T-cell (primary cell): ENCODE measurements at regions not wholly inside any gene's neighbourhood (a gene's known extent, or its start where the extent isn't known, plus 50 kb on each side); places are given as distances from the start of the nearest gene placed in this dataset.

Source experiments
- ATAC-seq, 4 experiments: fragments of 200-7000 bp in 3 of 4; fragments of 150-1000 bp in 1 of 4; cut with Tn5 transposase; replicated peaks in 1 of 4; 1 replicate in 3 of 4; 2 replicates in 1 of 4; pipeline ENCODE4 v1.10.0; 2021; ENCODE audit warnings: moderate library complexity in 3 of 4, mild to moderate bottlenecking in 2 of 4, moderate number of reproducible peaks in 1 of 4
- CTCF ChIA-PET, 2 donors: fragments of 300-600 bp; sonication (Branson Sonifier 250); formaldehyde crosslinking; loops; one replicate each; lab custom pipeline; 2022; ENCODE audit warnings: antibody characterized with exemption in 2 of 2; lab: Charles Lee
- POLR2A ChIA-PET, 2 donors: fragments of 300-600 bp; sonication (Branson Sonifier 250); formaldehyde crosslinking; loops; one replicate each; lab custom pipeline; 2022; ENCODE audit warnings: antibody characterized with exemption in 2 of 2; lab: Charles Lee
- DNase-seq, 35 experiments: peaks; one replicate each; pipeline versions ENCODE4 v3.0.0 to v3.0.0-alpha.2; 2013 to 2023
- H3K27ac ChIP-seq: one replicate; pipeline ENCODE4 v1.5.1; 2013; ENCODE audit warnings: low read length
- H3K27me3 ChIP-seq, 2 experiments: replicated peaks in 1 of 2; 1 replicate in 1 of 2; 2 replicates in 1 of 2; pipeline versions ENCODE4 v1.6.1 to v1.7.0; 2013; ENCODE audit warnings: low read length in 1 of 2, mixed read lengths in 1 of 2; ENCODE audit not compliant: control insufficient read depth in 2 of 2, insufficient read depth in 2 of 2; ENCODE audit errors: extremely low read depth in 1 of 2
- H3K36me3 ChIP-seq, 2 donors: 1 replicate in 1 of 2; 2 replicates in 1 of 2; pipeline versions ENCODE4 v1.6.1 to v1.7.0; 2013; ENCODE audit warnings: low read length in 1 of 2; ENCODE audit not compliant: control insufficient read depth in 2 of 2, insufficient read depth in 1 of 2; ENCODE audit errors: extremely low read depth in 1 of 2
- H3K4me1 ChIP-seq, 2 experiments: 1 replicate in 1 of 2; 2 replicates in 1 of 2; pipeline versions ENCODE4 v1.6.1 to v1.7.0; 2013; ENCODE audit warnings: low read length in 2 of 2, mixed read lengths in 1 of 2; ENCODE audit not compliant: insufficient read depth in 2 of 2, control insufficient read depth in 1 of 2; ENCODE audit errors: extremely low read depth in 1 of 2
- H3K4me3 ChIP-seq, 2 donors: 1 replicate in 1 of 2; 2 replicates in 1 of 2; pipeline versions ENCODE4 v1.5.1 to v1.7.0; 2013; ENCODE audit warnings: mild to moderate bottlenecking in 2 of 2, low read length in 1 of 2, moderate library complexity in 1 of 2; ENCODE audit not compliant: control insufficient read depth in 1 of 2; ENCODE audit errors: extremely low read depth in 1 of 2
- H3K9me3 ChIP-seq: 2 replicates; pipeline ENCODE4 v1.7.0; 2013
- H3K27ac Mint-ChIP-seq, 2 donors: one replicate each; pipeline ENCODE4 v1.8.0; 2020 to 2021; ENCODE audit warnings: mild to moderate bottlenecking in 2 of 2, mixed read lengths in 2 of 2
- H3K27me3 Mint-ChIP-seq, 2 donors: one replicate each; pipeline ENCODE4 v1.8.0; 2021 to 2022; ENCODE audit warnings: mixed read lengths in 2 of 2
- H3K36me3 Mint-ChIP-seq: one replicate; pipeline ENCODE4 v1.8.0; 2021; ENCODE audit warnings: mixed read lengths
- H3K4me1 Mint-ChIP-seq, 3 donors: one replicate each; pipeline ENCODE4 v1.8.0; 2020 to 2022; ENCODE audit warnings: mixed read lengths in 3 of 3, mild to moderate bottlenecking in 1 of 3
- H3K4me3 Mint-ChIP-seq, 3 donors: one replicate each; pipeline ENCODE4 v1.8.0; 2020 to 2022; ENCODE audit warnings: mild to moderate bottlenecking in 3 of 3, mixed read lengths in 3 of 3, moderate library complexity in 3 of 3
- H3K9me3 Mint-ChIP-seq, 3 donors: one replicate each; pipeline ENCODE4 v1.8.0; 2020 to 2022; ENCODE audit warnings: mixed read lengths in 3 of 3
- whole genome bisulfite sequencing: methylation state at CpG from one replicate; pipeline ENCODE4 v1.1.5; 2013; ENCODE audit warnings: missing lambda C conversion rate; ENCODE audit not compliant: insufficient coverage; 5-methylcytosine and 5-hydroxymethylcytosine counted together

DNA sequence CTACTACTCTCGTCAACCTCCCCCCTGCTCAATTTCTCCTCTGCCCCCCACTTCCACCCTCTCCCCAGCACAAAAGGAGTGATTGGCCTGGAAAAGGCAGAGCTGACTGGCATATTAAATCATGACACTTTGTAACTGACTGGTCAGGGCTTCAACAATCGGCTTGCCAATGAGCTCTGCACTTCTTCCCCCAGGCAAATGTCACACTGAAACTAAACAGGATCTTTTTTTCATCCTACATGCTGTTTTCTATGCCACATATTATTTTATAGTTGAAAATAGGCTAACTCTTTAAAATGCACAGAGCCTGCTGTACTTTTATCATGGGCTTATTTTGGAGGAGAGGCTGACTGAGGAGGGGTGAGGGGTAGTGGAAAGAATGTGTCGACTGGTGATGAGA is 295.2 kb downstream of the TCF7L2 start:
- peaks cover 0 to 3% (median 2%) of the 10 kb centered on the region in 3 donors for H3K4me1 Mint-ChIP-seq
- CTCF ChIA-PET: no interaction called here
- Histone ChIP-seq H3K27ac (no peak overlapping the region), H3K27me3 (peaks cover 0 to 10% of the 10 kb centered on the region in 2 experiments), H3K4me3 (no peak overlapping the region), H3K9me3 (no peaks in the 10 kb centered on the region), H3K4me1 (no peaks in the 10 kb centered on the region), H3K36me3 (no peaks in the 10 kb centered on the region)
- WGBS: 67% methylated on average over 3 of the region's 3 CpGs
- POLR2A ChIA-PET: no interaction called here
- no peaks in the 10 kb centered on the region for H3K9me3 Mint-ChIP-seq
- H3K27ac Mint-ChIP-seq: no peak overlapping the region
- DNase-seq (no peak), ATAC-seq (no peak)
- peaks cover 12 to 19% of the 10 kb centered on the region in 2 donors for H3K27me3 Mint-ChIP-seq
- no peak overlapping the region for H3K4me3 Mint-ChIP-seq
- H3K36me3 Mint-ChIP-seq: no peaks in the 10 kb centered on the region

DNA sequence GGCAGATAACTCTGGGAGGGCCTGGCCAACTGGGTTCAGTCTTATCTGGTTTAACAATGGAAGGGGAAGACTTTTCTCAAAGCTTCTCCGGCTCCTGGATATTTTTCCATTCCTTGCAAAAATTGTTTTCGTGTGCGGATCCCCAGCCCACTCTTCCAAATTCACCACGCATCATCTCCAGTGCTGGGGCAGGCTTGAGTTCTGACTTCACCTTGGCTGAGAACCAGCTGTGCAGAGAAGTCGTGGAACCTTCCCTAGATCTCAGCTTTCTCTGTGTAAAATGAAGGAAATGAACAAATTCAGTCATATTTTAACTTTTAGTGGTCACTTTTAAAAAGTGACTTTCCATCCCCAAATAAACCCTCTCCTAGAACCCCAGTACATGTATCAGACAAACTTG is 297.0 kb downstream of the TCF7L2 start:
- ATAC-seq (no peak), DNase-seq (no peak)
- Mint-ChIP-seq H3K9me3 (no peaks in the 10 kb centered on the region), H3K27me3 (peaks cover 12 to 14% of the 10 kb centered on the region in 2 donors), H3K27ac (no peak overlapping the region), H3K4me3 (no peak overlapping the region), H3K36me3 (no peaks in the 10 kb centered on the region), H3K4me1 (peaks cover 0 to 2% (median 1%) of the 10 kb centered on the region in 3 donors)
- Histone ChIP-seq H3K27ac (no peak overlapping the region), H3K4me3 (no peak overlapping the region), H3K9me3 (no peaks in the 10 kb centered on the region), H3K4me1 (no peaks in the 10 kb centered on the region), H3K36me3 (no peaks in the 10 kb centered on the region), H3K27me3 (peaks cover 0 to 10% of the 10 kb centered on the region in 2 experiments)
- POLR2A ChIA-PET: no interaction called here
- no CpG with 5 or more reads among the region's 5 CpGs for WGBS
- CTCF ChIA-PET: interaction anchor here in 1 of 2 donors (0.6 kb wide), 1 partner anchor 1074 kb away, joined by 3 read pairs; no protein-coding TSS in a partner anchor

DNA sequence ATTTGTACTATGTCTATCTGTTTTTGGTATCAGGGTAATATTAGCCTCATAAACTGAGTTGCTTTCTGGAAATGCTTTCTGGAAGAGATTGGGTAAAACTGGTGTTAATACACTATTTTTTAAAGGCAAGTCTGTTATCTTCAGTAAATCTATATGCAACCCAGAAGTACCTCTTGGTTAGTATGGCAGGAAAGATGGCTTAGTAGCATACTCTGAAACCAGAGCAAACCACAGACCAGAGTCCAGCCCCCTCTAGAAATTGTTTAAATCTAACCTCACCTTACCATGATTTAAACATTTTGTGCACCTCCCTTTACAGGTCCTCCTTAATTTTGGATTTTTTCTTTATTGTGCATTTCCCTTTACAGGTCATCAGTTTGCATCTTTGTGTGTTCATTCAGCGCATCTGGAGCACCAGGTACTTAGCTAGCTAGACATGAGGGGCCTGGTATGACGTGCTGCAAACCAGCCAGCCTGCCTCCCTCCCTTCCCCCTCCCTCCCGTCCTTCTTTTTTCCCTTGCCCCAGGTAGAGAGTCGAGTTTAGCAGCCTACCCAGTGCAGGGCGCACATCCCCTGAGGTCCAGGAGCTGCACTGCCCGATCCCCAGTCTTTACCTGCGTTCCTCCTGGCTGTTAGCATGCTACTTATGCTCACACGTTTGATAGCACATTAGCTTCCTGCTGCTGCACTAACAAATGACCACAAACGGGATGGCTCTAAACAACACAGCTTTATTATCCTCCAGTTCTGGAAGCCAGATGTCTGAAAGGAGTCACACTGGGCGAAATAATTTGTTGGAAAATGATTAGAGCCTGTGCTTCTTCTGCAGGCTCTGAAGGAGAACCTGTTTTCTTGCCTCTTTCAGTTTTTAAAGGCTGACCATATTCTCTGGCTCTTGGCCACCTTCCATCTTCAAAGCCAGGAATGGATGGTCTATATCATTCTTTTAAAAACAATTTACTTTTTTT is 299.9 kb upstream of the HABP2 start:
- 73% methylated on average over 7 of the region's 10 CpGs for WGBS
- Mint-ChIP-seq H3K9me3 (no peaks in the 10 kb centered on the region), H3K36me3 (no peaks in the 10 kb centered on the region), H3K4me3 (no peak overlapping the region), H3K27me3 (peaks cover 0 to 9% of the 10 kb centered on the region in 2 donors), H3K4me1 (no peaks in the 10 kb centered on the region), H3K27ac (no peak overlapping the region)
- POLR2A ChIA-PET: interaction anchor here in 1 of 2 donors (0.6 kb wide), 1 partner anchor 233 kb away, joined by 3 read pairs; no protein-coding TSS in a partner anchor
- Histone ChIP-seq H3K27me3 (no peaks in the 10 kb centered on the region), H3K4me1 (no peaks in the 10 kb centered on the region), H3K4me3 (no peak overlapping the region), H3K36me3 (no peaks in the 10 kb centered on the region), H3K9me3 (no peaks in the 10 kb centered on the region), H3K27ac (no peak overlapping the region)
- CTCF ChIA-PET: interaction anchor here in 1 of 2 donors (0.6 kb wide), 1 partner anchor 19 kb away, joined by 3 read pairs; no protein-coding TSS in a partner anchor
- ATAC-seq (no peak), DNase-seq (no peak)

DNA sequence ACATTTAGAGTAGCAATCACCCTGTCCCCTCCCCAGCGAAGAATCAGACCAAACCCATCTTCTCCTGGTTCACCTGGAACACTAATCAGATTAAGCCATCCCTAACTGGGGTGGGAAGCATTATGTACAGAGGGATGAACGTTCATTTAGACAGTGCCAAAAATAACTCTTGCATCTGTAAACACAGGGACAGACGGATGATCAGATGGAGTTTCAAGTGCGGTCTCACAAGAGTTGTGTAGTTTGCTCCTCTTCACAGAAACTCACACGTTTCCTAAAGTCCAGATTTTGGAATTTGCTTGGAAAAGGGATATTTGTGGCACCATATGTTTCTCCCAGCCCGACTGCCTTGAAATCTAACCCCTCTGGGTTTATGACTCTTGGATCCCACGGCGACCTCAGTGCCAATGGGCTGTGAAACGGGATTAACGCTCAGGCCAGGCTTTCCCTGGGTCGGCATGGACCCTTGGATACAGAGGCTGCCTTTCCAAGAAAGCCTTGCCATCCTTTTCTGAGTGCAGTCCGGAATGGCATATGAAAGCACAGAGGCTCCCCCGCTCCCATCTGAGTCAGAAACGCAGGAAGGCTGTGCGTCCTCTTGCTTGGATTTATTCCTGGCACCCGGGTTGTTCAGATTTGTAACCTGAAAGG is 293.2 kb upstream of the HABP2 start:
- peaks cover 18 to 30% of the 10 kb centered on the region in 2 donors for H3K27me3 Mint-ChIP-seq
- H3K36me3 Mint-ChIP-seq: no peaks in the 10 kb centered on the region
- H3K4me1 ChIP-seq: no peaks in the 10 kb centered on the region
- peaks cover 0 to 13% of the 10 kb centered on the region in 2 experiments for H3K27me3 ChIP-seq
- no peak overlapping the region for H3K27ac Mint-ChIP-seq
- no peak overlapping the region for H3K4me3 ChIP-seq
- ChIA-PET CTCF (no interaction called here), POLR2A (no interaction called here)
- no peak overlapping the region for H3K27ac ChIP-seq
- no peaks in the 10 kb centered on the region for H3K4me1 Mint-ChIP-seq
- ATAC-seq (no peak), DNase-seq (no peak)
- no peaks in the 10 kb centered on the region for H3K36me3 ChIP-seq
- no peaks in the 10 kb centered on the region for H3K9me3 ChIP-seq
- 88% methylated on average over 11 of the region's 16 CpGs for WGBS
- no peak overlapping the region for H3K4me3 Mint-ChIP-seq
- H3K9me3 Mint-ChIP-seq: no peaks in the 10 kb centered on the region

DNA sequence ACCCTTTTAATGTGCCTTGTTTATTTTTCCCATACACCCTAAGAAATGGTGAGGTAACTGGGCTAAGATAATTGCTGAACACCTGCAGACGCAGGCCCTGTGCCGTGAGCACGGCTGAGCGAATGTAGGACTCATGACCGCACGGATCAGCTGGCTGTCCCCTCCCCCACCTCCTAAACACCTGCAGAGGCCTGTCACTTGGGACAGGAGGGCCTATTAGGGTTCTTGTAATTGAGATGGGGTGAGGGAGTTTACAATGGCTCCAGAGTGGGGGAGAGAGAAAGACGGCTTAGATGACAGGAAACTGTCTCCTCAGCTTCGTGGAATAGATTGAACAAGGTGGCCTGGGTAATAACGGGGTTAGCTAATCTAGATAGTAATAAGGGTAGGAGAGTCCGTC is 291.7 kb upstream of the HABP2 start:
- 42% methylated on average over 4 of the region's 10 CpGs for WGBS
- Histone ChIP-seq H3K9me3 (no peaks in the 10 kb centered on the region), H3K27me3 (peaks cover 0 to 13% of the 10 kb centered on the region in 2 experiments), H3K36me3 (no peaks in the 10 kb centered on the region), H3K4me1 (no peaks in the 10 kb centered on the region), H3K4me3 (no peak overlapping the region), H3K27ac (no peak overlapping the region)
- Mint-ChIP-seq H3K27me3 (peaks cover 18 to 30% of the 10 kb centered on the region in 2 donors), H3K4me3 (no peak overlapping the region), H3K36me3 (no peaks in the 10 kb centered on the region), H3K4me1 (no peaks in the 10 kb centered on the region), H3K27ac (no peak overlapping the region), H3K9me3 (no peaks in the 10 kb centered on the region)
- ChIA-PET POLR2A (no interaction called here), CTCF (no interaction called here)
- DNase-seq: no peak
- ATAC-seq: no peak

DNA sequence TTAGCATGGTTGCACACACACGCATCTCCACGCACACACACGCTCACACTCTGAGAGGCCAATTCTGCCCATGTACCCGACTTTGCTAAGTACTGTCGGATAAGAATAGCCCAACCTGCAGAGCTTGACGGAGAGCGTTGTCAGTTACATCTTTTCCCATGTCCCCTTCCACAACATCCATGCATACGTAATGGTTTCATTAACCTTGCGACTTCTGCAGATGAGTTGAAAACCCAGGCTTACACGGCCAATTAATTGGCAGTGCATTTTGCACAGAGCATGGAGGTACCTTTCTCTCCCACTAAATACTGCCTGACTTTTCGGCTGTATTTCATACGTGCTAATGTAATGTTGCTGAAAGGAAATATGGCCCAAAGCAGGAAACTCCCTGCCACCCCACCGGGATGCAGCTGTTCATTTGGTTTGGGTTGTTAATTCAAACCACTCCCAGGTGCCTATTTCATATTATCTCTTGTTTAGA is 291.2 kb upstream of the HABP2 start:
- peaks cover 18 to 30% of the 10 kb centered on the region in 2 donors for H3K27me3 Mint-ChIP-seq
- DNase-seq: no peak
- Histone ChIP-seq H3K9me3 (no peaks in the 10 kb centered on the region), H3K4me3 (no peak overlapping the region), H3K27me3 (peaks cover 0 to 13% of the 10 kb centered on the region in 2 experiments), H3K4me1 (no peaks in the 10 kb centered on the region), H3K36me3 (no peaks in the 10 kb centered on the region), H3K27ac (no peak overlapping the region)
- H3K4me3 Mint-ChIP-seq: no peak overlapping the region
- no peaks in the 10 kb centered on the region for H3K36me3 Mint-ChIP-seq
- H3K4me1 Mint-ChIP-seq: no peaks in the 10 kb centered on the region
- no peak overlapping the region for H3K27ac Mint-ChIP-seq
- POLR2A ChIA-PET: no interaction called here
- 80% methylated on average over 7 of the region's 13 CpGs for WGBS
- CTCF ChIA-PET: no interaction called here
- no peaks in the 10 kb centered on the region for H3K9me3 Mint-ChIP-seq
- ATAC-seq: no peak
